ENCODE measurements at regions not wholly inside any gene's neighbourhood (a gene's known extent, or its start where the extent isn't known, plus 50 kb on each side); places are given as distances from the start of the nearest gene placed in this dataset.
A peak's percentile ranks its signal among the peaks of the same experiment; 100 is the strongest.

- DNase-seq (ENCODE audit: low spot score) = no peak
These were observed 126.9 kb downstream of the MRM1 start for GRCh38 chr17:36728030-36728991.

- no peak for DNase-seq (ENCODE audit: low spot score)
These were observed 128.9 kb downstream of the MRM1 start for GRCh38 chr17:36730095-36730808.

DNA sequence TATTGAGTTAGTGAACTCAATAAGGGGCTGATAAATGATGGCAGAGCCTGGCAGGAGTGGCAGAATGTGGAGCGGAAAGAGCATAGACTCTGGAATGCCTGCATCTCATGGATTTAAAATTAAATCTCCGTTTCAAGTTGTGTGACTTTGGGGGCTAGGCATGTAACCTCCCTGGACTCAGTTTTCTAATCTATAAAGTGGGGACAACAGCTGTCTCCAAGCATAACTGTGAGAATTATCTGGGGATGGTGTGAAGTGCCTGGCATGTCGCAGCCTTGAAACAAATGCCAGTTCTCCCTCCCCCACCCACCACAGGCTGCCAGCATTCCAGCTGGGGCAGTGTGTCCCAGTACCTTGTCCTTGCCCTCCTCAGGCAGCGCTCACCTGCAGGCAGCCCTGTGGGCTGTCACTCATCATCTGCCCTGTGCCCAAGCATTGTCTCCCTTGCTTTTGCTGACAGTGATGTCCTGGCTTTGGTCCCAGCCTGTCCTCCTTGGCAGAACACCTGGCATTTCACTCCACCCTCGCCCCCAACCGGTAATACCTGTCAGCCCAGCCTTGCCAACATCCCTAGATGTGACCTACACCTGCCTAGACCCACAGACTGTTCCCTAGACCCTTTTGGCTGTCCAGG is 129.6 kb downstream of the MRM1 start:
- no peak for DNase-seq (ENCODE audit: low spot score)

DNA sequence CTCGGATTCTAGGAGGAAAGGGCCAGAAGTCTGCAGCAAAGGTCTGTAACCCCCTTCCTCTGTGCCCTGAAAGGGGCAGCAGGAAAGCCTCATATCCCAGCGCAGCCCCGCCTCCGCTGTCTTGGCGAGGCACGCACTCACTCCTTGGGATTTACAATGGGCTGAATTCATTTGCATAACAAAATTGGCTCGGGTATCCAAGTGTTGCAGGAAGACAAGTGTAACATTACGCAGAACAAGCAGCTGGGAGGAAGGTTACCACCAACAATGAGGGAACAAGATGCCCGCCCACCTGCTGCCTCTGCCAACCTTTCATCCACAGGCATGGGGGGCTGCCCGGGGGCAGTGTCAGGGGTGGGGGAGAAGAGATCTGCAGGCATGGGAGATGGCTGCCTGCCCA is 130.4 kb downstream of the MRM1 start:
- DNase-seq (ENCODE audit: low spot score) = no peak

DNA sequence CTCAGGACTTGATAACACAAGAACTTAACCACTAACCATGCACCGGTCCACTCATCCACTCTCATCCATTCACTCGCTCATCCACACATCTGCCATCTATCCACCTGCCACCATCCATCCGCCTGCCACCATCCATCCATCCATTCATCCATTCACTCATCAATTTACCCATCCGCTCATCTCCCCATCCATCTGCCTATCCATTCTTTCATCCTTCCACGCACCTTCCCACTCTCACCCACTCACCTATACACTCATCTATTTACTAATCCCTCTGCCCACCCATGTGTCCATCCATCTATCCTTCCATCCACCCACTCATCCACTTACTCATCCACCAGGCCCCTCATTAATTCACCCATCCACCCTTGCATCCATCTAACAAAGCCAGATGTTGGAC is 131.0 kb downstream of the MRM1 start:
- no peak for DNase-seq (ENCODE audit: low spot score)

- peak; percentile 17 for DNase-seq (ENCODE audit: low spot score)
These were observed 135.1 kb downstream of the MRM1 start for GRCh38 chr17:36736201-36737156.

GRCh38 chr17:36739208-36739607 is 137.8 kb downstream of the MRM1 start:
- DNase-seq (ENCODE audit: low spot score) = no peak

DNA sequence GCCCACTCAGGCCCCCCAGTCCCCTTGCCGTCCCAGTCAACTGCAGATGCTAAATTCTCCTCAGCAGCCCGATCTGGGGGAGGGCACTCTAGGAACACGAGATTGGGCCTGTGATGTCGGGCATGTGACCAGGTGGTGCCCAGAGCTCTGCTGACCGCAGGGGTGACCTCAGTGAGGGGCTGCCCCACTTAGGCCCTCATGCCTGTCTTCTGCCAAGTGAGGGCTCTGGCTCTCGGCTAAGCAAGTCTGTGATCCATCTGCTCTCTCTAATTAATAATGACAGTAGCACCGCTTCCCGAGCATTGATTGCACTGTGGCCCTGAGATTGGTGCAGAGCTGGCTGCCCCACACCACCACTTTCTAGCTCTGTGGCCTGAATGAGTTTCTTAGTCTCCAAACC is 138.8 kb downstream of the MRM1 start:
- DNase-seq (ENCODE audit: low spot score) = no peak

DNA sequence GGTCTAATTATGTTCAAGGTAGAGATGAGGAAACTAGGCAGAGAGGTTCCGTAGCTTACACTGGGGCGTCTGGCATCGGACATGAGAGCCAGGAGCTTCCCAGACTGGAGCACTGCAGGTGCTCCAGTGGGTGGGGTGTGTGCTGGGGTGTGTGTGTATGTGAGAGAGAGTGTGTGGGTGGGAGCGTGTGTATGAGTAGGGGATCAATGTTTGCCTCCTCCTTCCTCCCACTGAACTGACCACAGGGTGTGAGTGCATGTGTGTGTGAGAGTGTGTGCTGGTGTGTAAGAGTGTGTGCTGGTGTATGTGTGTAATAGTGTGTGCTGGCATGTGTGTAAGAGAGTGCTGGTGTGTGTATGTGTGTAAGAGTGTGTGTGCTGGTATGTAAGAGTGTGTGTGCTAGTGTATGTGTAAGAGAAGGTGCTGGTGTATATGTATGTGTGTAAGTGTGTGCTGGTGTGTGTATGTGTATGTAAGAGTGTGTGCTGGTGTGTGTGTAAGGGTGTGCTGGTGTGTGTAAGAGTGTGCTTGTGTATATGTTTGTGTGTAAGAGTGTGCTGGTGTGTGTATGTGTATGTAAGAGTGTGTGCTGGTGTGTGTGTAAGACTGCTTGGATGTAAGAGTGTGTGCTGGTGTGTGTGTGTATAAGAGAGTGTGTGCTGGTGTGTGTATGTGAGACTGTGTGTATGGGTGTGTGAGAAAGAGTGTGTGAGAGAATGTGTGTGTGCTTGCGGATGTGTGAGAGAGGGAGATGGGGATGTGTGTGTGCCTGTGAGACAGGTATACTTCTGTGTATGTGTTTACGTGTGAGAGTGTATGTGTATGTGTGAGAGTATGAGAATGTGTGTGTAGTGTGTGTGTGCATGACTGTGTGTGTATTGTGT is 139.9 kb downstream of the MRM1 start:
- no peak for DNase-seq (ENCODE audit: low spot score)

GRCh38 chr17:36742267-36743000 is 141.1 kb downstream of the MRM1 start:
- no peak for DNase-seq (ENCODE audit: low spot score)

DNA sequence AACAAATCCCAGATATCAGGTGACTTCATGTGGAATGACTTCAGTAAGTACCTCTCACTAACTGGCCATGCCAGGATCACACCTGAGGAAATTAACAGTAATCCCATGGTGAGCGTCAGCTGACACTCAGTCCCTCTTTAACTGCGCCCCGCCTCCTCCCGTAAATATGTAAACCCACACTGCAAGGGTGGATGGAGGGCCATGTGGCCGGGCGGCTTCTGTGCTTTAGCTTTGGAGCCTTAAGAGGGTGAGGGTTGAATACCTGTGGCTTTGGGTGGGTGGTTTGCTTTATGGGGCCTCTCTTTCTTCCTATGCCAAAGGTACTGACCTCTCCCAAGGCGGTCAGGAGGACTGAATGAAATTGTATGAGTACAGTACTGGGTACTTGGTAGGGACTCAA is 141.7 kb downstream of the MRM1 start:
- no peak for DNase-seq (ENCODE audit: low spot score)

DNA sequence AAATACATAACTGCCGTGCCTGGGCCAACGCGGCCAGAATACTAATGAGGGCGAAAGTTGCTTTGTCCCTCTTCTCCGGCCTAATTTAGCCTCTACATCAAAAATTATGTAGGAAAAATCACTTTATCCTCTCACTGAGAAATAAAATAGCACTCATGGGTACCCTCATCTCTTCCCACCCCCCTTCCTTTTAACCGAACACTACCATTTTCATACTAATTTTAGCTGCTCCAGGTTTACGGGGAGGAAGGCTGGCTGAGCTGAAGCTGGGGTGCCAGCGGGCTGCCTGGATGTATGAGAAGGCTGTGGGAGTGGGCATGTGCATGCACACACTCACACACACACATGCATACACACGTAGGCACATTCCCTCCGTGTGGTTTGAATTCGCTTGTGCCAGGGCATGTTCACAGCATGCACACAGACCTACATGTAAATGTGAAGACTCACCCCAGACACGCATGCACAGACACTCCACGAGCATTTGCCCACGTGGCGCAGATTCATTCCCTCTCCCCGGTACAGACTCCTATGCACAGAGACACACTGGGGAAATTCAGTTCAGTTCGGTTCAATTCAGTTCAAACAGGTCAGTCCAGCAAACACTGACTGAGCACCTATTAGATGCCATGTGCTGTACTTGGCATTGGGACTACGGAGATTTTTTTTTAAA is 145.1 kb downstream of the MRM1 start:
- DNase-seq (ENCODE audit: low spot score) = no peak

GRCh38 chr17:36747861-36748260 is 146.5 kb downstream of the MRM1 start:
- DNase-seq (ENCODE audit: low spot score) = no peak

DNA sequence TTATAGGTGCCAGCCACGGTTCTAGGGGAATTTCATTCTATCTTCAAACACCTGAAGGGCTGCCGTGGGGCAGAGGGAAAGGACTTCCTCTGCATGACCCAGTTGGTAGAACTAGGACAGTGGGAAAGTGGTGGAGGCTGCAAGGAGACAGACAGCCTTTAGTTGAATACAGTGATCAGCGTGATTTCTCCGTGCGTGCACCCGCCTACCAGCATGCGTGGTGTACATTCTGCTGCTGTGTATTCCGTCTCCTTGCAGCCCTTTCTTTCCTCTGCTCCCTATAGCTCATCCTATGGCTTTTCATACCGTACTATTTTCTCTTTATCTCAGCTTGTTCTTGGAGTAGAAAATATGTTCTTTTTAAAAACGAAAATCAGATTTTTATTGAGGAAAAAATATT is 146.9 kb downstream of the MRM1 start:
- no peak for DNase-seq (ENCODE audit: low spot score)

DNA sequence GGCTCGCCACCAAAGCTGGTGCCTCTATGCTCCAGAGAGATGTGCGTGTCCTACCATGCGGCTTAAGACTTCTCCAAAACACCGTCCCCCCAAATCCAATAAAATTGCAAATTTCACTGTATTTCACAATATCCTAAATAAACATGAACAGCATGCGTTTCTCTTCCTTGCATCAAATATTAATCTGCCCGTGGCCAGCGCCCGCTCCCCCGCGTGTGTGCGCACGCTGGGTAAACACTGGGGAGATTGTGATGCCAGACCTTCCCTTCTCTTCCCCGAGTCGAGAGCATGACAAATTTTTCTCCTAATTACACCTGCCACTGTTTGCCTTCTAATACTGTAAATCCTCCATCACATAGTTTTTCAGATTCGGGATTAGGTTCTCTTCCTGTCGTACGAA is 148.1 kb downstream of the MRM1 start:
- DNase-seq (ENCODE audit: low spot score) = no peak

GRCh38 chr17:36750316-36750885 is 149.0 kb downstream of the MRM1 start:
- DNase-seq (ENCODE audit: low spot score) = no peak

- no peak for DNase-seq (ENCODE audit: low spot score)
These were observed 150.9 kb downstream of the MRM1 start for GRCh38 chr17:36752096-36752888.

DNA sequence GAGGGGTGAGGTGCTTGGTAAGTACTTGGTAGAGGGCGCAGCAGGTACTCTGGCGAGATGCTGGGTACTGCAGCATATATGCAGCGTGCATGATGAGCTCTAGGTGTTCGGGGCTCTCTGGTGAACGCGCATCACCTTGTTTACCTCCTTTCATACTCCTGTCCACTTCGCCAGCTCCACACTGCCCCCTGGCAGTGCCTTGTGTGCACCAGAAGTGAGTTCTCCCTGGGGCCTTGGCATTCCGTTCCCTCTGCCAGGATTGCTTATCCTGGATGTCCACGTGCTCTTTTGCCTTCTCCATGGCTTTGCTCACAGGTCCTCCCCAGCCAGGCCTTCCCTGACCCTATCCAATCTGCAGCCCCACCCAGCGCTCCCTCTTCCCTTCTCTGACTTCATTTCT is 154.2 kb downstream of the MRM1 start:
- no peak for DNase-seq (ENCODE audit: low spot score)

Measured in pons (tissue), 1 donor.